Activated B cell treated with CpG ODN at 0.5 μM for 24 hours (primary cell): ENCODE measurements at regions not wholly inside any gene's neighbourhood (a gene's known extent, or its start where the extent isn't known, plus 50 kb on each side); places are given as distances from the start of the nearest gene placed in this dataset.

Experiments used
- ATAC-seq: fragments of 200-7000 bp; cut with Tn5 transposase; one replicate; pipeline ENCODE4 v1.10.0; 2021; ENCODE audit warnings: low read depth, mild to moderate bottlenecking, moderate library complexity
- CTCF ChIA-PET: fragments of 350-600 bp; sonication (Branson Sonifier 250); formaldehyde crosslinking; loops from one replicate; lab custom pipeline; 2021; ENCODE audit warnings: antibody characterized with exemption; lab: Charles Lee
- POLR2A ChIA-PET: fragments of 350-600 bp; sonication (Branson Sonifier 250); formaldehyde crosslinking; loops from one replicate; lab custom pipeline; 2021; ENCODE audit warnings: antibody characterized with exemption; lab: Charles Lee
- DNase-seq: peaks from one replicate; pipeline ENCODE4 v3.0.0; 2022
- H3K27ac Mint-ChIP-seq: one replicate; pipeline ENCODE4 v1.8.0; 2020; ENCODE audit warnings: mixed read lengths
- H3K27me3 Mint-ChIP-seq: one replicate; pipeline ENCODE4 v1.8.0; 2021; ENCODE audit warnings: mixed read lengths
- H3K36me3 Mint-ChIP-seq: one replicate; pipeline ENCODE4 v1.8.0; 2021; ENCODE audit warnings: low read depth, mixed read lengths
- H3K4me1 Mint-ChIP-seq: one replicate; pipeline ENCODE4 v1.8.0; 2021; ENCODE audit warnings: mixed read lengths
- H3K4me3 Mint-ChIP-seq: one replicate; pipeline ENCODE4 v1.8.0; 2020; ENCODE audit warnings: mild to moderate bottlenecking, mixed read lengths
- H3K9me3 Mint-ChIP-seq: one replicate; pipeline ENCODE4 v1.8.0; 2020; ENCODE audit warnings: mixed read lengths
- CTCF ChIP-seq: fragments of 200-600 bp; IDR thresholded peaks from one replicate; pipeline ENCODE4 v1.8.0; 2022; ENCODE audit warnings: antibody characterized with exemption, mild to moderate bottlenecking
- intact Hi-C: fragments of 100-400 bp; cut with micrococcal nuclease; formaldehyde crosslinking; loops from one replicate; pipeline ENCODE4 v1.15.1; 2024

- H3K9me3 Mint-ChIP-seq = no peaks in the 10 kb centered on the region
- POLR2A ChIA-PET = no interaction called here
- DNase-seq = no peak
- H3K4me1 Mint-ChIP-seq = no peaks in the 10 kb centered on the region
- H3K27ac Mint-ChIP-seq = no peak overlapping the region
- H3K27me3 Mint-ChIP-seq = no peaks in the 10 kb centered on the region
- H3K4me3 Mint-ChIP-seq = no peak overlapping the region
- CTCF ChIA-PET = no interaction called here
- no peak for ATAC-seq
- TF ChIP-seq CTCF = no peak
- intact Hi-C loops = no loop called here
- no peaks in the 10 kb centered on the region for H3K36me3 Mint-ChIP-seq
These were observed 261.3 kb downstream of the QDPR start for GRCh38 chr4:17250591-17250990.

GRCh38 chr4:17246656-17247055 lies 265.2 kb downstream of the QDPR start:
- DNase-seq = no peak
- Mint-ChIP-seq H3K9me3 (no peaks in the 10 kb centered on the region), H3K36me3 (no peaks in the 10 kb centered on the region), H3K27me3 (no peaks in the 10 kb centered on the region), H3K4me3 (no peak overlapping the region), H3K4me1 (no peaks in the 10 kb centered on the region), H3K27ac (no peak overlapping the region)
- ChIA-PET POLR2A (no interaction called here), CTCF (no interaction called here)
- TF ChIP-seq CTCF = no peak
- ATAC-seq = no peak
- intact Hi-C loops = no loop called here

- no peak for TF ChIP-seq CTCF
- no peaks in the 10 kb centered on the region for H3K4me1 Mint-ChIP-seq
- POLR2A ChIA-PET = no interaction called here
- H3K4me3 Mint-ChIP-seq = no peak overlapping the region
- CTCF ChIA-PET = no interaction called here
- no peaks in the 10 kb centered on the region for H3K9me3 Mint-ChIP-seq
- no peaks in the 10 kb centered on the region for H3K27me3 Mint-ChIP-seq
- no peak overlapping the region for H3K27ac Mint-ChIP-seq
- H3K36me3 Mint-ChIP-seq = no peaks in the 10 kb centered on the region
- intact Hi-C loops = no loop called here
- DNase-seq (no peak), ATAC-seq (no peak)
These were observed 270.1 kb downstream of the QDPR start for GRCh38 chr4:17241835-17242234.

- intact Hi-C loops = no loop called here
- no peaks in the 10 kb centered on the region for H3K27me3 Mint-ChIP-seq
- CTCF ChIA-PET = no interaction called here
These were observed 273.3 kb downstream of the QDPR start for GRCh38 chr4:17238633-17239032.

GRCh38 chr4:17236686-17237085 lies 275.2 kb downstream of the QDPR start:
- intact Hi-C loops = no loop called here
- Mint-ChIP-seq H3K36me3 (no peaks in the 10 kb centered on the region), H3K4me1 (no peaks in the 10 kb centered on the region), H3K27me3 (no peaks in the 10 kb centered on the region), H3K4me3 (no peak overlapping the region), H3K9me3 (no peaks in the 10 kb centered on the region), H3K27ac (no peak overlapping the region)
- DNase-seq (no peak), ATAC-seq (no peak)
- TF ChIP-seq CTCF = no peak
- ChIA-PET POLR2A (no interaction called here), CTCF (no interaction called here)

More at GRCh38 chr4:17238633-17239032, 273.3 kb downstream of the QDPR start:
- no peaks in the 10 kb centered on the region for H3K4me1 Mint-ChIP-seq
- no peak for TF ChIP-seq CTCF
- H3K27ac Mint-ChIP-seq = no peak overlapping the region
- POLR2A ChIA-PET = no interaction called here
- DNase-seq (no peak), ATAC-seq (no peak)
- H3K9me3 Mint-ChIP-seq = no peaks in the 10 kb centered on the region
- no peak overlapping the region for H3K4me3 Mint-ChIP-seq
- no peaks in the 10 kb centered on the region for H3K36me3 Mint-ChIP-seq
